Liver (tissue), 8 donors: ENCODE measurements at regions not wholly inside any gene's neighbourhood (a gene's known extent, or its start where the extent isn't known, plus 50 kb on each side); places are given as distances from the start of the nearest gene placed in this dataset.

Experiments
- DNase-seq: peaks from one replicate; pipeline ENCODE4 v3.0.0-alpha.2; 2017; ENCODE audit warnings: low spot score
- H3K27ac ChIP-seq, 2 donors: one replicate each; pipeline ENCODE4 v1.7.0; 2013; ENCODE audit warnings: inconsistent platforms in 2 of 2, low read length in 2 of 2, control low read depth in 1 of 2, low read depth in 1 of 2, mild to moderate bottlenecking in 1 of 2
- H3K27me3 ChIP-seq, 4 donors: one replicate each; pipeline versions ENCODE4 v1.6.1 to v1.7.0; 2013; ENCODE audit warnings: low read length in 3 of 4, inconsistent platforms in 1 of 4, mild to moderate bottlenecking in 1 of 4, moderate library complexity in 1 of 4; ENCODE audit not compliant: control insufficient read depth in 4 of 4, insufficient read depth in 4 of 4
- H3K36me3 ChIP-seq, 4 donors: one replicate each; pipeline versions ENCODE4 v1.6.1 to v1.7.0; 2013; ENCODE audit warnings: low read length in 3 of 4, mild to moderate bottlenecking in 3 of 4, low read depth in 1 of 4, moderate library complexity in 1 of 4; ENCODE audit not compliant: control insufficient read depth in 4 of 4, insufficient read depth in 3 of 4
- H3K4me1 ChIP-seq, 4 donors: one replicate each; pipeline versions ENCODE4 v1.6.1 to v1.7.0; 2013; ENCODE audit warnings: low read length in 3 of 4, mild to moderate bottlenecking in 3 of 4, moderate library complexity in 1 of 4; ENCODE audit not compliant: control insufficient read depth in 4 of 4, insufficient read depth in 4 of 4
- H3K4me3 ChIP-seq, 3 donors: one replicate each; pipeline versions ENCODE4 v1.6.1 to v1.7.0; 2013; ENCODE audit warnings: low read length in 3 of 3, control low read depth in 1 of 3, low read depth in 1 of 3, mild to moderate bottlenecking in 1 of 3
- H3K9ac ChIP-seq, 2 donors: one replicate each; pipeline ENCODE4 v1.7.0; 2013; ENCODE audit warnings: low read length in 2 of 2, mild to moderate bottlenecking in 2 of 2, moderate library complexity in 2 of 2, control low read depth in 1 of 2, low read depth in 1 of 2
- H3K9me3 ChIP-seq, 4 donors: one replicate each; pipeline versions ENCODE4 v1.6.1 to v1.7.0; 2013; ENCODE audit warnings: low read length in 3 of 4; ENCODE audit not compliant: control insufficient read depth in 4 of 4
- CTCF ChIP-seq: fragments of 150-350 bp; IDR thresholded peaks from 2 replicates; pipeline ENCODE4 v1.5.1; 2017; ENCODE audit warnings: improper control_type of control experiment, low read depth, low read length; ENCODE audit not compliant: missing input control
- EGR1 ChIP-seq, 2 donors: IDR thresholded peaks; 2 replicates each; pipeline ENCODE4 v1.6.1; 2016 to 2018; ENCODE audit warnings: antibody characterized with exemption in 2 of 2, low read depth in 2 of 2
- FOXA1 ChIP-seq: IDR thresholded peaks from 2 replicates; pipeline ENCODE4 v1.6.1; 2016; ENCODE audit warnings: antibody characterized with exemption
- FOXA2 ChIP-seq: IDR thresholded peaks from 2 replicates; pipeline ENCODE4 v1.6.1; 2016; ENCODE audit warnings: antibody characterized with exemption
- GABPA ChIP-seq, 2 donors: IDR thresholded peaks in 1 of 2; conservative IDR thresholded peaks in 1 of 2; 2 replicates each; pipeline ENCODE4 v1.6.1; 2016; ENCODE audit warnings: antibody characterized with exemption in 2 of 2, mild to moderate bottlenecking in 1 of 2, moderate library complexity in 1 of 2
- HNF4A ChIP-seq, 2 donors: conservative IDR thresholded peaks; 2 replicates each; pipeline ENCODE4 v1.6.1; 2016; ENCODE audit warnings: antibody characterized with exemption in 2 of 2, mild to moderate bottlenecking in 2 of 2
- HNF4G ChIP-seq: IDR thresholded peaks from 2 replicates; pipeline ENCODE4 v1.6.1; 2016; ENCODE audit warnings: antibody characterized with exemption
- JUND ChIP-seq, 2 donors: IDR thresholded peaks; 2 replicates each; pipeline ENCODE4 v1.6.1; 2016; ENCODE audit warnings: antibody characterized with exemption in 2 of 2
- MAX ChIP-seq: IDR thresholded peaks from 2 replicates; pipeline ENCODE4 v1.6.1; 2016; ENCODE audit warnings: antibody characterized with exemption
- NR2F2 ChIP-seq: IDR thresholded peaks from 2 replicates; pipeline ENCODE4 v1.6.1; 2016; ENCODE audit warnings: antibody characterized with exemption
- RAD21 ChIP-seq, 2 donors: IDR thresholded peaks; 2 replicates each; pipeline ENCODE4 v1.6.1; 2016; ENCODE audit warnings: antibody characterized with exemption in 2 of 2, mild to moderate bottlenecking in 2 of 2
- REST ChIP-seq: IDR thresholded peaks from 2 replicates; pipeline ENCODE4 v1.6.1; 2016; ENCODE audit warnings: antibody characterized with exemption, mild to moderate bottlenecking
- RXRA ChIP-seq, 2 donors: IDR thresholded peaks; 2 replicates each; pipeline ENCODE4 v1.6.1; 2017 to 2018; ENCODE audit warnings: antibody characterized with exemption in 2 of 2, mild to moderate bottlenecking in 1 of 2
- SP1 ChIP-seq: IDR thresholded peaks from 2 replicates; pipeline ENCODE4 v1.6.1; 2018; ENCODE audit warnings: antibody characterized with exemption, mild to moderate bottlenecking
- TAF1 ChIP-seq: conservative IDR thresholded peaks from 2 replicates; pipeline ENCODE4 v1.6.1; 2016; ENCODE audit warnings: antibody characterized with exemption, mild to moderate bottlenecking
- YY1 ChIP-seq: IDR thresholded peaks from 2 replicates; pipeline ENCODE4 v1.6.1; 2016; ENCODE audit warnings: antibody characterized with exemption, mild to moderate bottlenecking
- ZBTB33 ChIP-seq: IDR thresholded peaks from 2 replicates; pipeline ENCODE4 v1.6.1; 2016; ENCODE audit warnings: antibody characterized with exemption
- WGBS: extraction: QIAGEN DNeasy Blood & Tissue Kit; methylation state at CpG from one replicate; pipeline ENCODE4 v1.1.7; 2013; 5-methylcytosine and 5-hydroxymethylcytosine counted together
- TF ChIP-seq, protein P1 (sequence below): IDR thresholded peaks from 2 replicates; pipeline ENCODE4 v1.6.1; 2016; ENCODE audit warnings: antibody characterized with exemption
- donor health status: healthy.
- donor health status: healthy.
- donor health status: healthy.
- donor health status: healthy.
- donor health status: healthy.

GRCh38 chr6:4717124-4717523 lies 59.1 kb upstream of the CDYL start:
- Histone ChIP-seq H3K9ac (no peak overlapping the region), H3K36me3 (no peaks in the 10 kb centered on the region), H3K4me3 (no peak overlapping the region), H3K27ac (no peak overlapping the region), H3K9me3 (no peaks in the 10 kb centered on the region), H3K4me1 (no peaks in the 10 kb centered on the region), H3K27me3 (peaks cover 0 to 3% (median 0%) of the 10 kb centered on the region in 4 donors)
- 83% methylated on average over 4 of the region's 4 CpGs for WGBS
- no peak for DNase-seq
- no peak for TF ChIP-seq GABPA (IDR thresholded peaks at IDR 0.05 in 1 of 2, conservative IDR thresholded peaks at IDR 0.05 in 1 of 2)
- TF ChIP-seq FOXA1 = no peak
- TF ChIP-seq YY1 = no peak
- TF ChIP-seq HNF4A (conservative IDR thresholded peaks at IDR 0.05) = no peak

DNA sequence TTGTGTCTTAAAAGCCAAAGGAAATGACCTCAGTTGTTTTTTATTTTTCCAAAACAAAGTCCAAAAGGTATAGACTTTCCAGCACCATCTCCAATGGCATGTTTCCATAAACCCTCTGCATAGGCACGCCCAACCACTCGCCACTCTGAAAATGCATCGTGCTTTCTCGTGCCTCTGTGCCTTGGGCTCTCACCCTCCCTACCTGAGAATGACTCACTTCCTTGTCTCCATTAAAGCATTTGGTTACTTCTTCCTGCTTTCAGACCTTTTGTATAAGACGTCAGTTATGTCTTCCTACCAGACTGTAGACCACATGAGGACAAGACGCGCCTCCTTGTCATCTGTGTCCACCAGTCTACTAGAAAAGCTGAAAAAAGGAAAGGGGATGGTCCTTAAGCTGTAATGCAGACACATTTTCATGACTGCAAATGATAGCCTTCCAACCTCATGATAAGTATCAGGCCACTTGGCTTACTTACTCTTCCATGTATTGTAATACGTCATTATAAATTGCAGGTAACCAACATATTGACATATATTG lies 61.2 kb upstream of the CDYL start:
- H3K27ac ChIP-seq = no peak overlapping the region
- no peaks in the 10 kb centered on the region for H3K4me1 ChIP-seq
- H3K9me3 ChIP-seq = no peaks in the 10 kb centered on the region
- H3K27me3 ChIP-seq = peaks cover 0 to 3% (median 0%) of the 10 kb centered on the region in 4 donors
- H3K36me3 ChIP-seq = no peaks in the 10 kb centered on the region
- H3K9ac ChIP-seq = no peak overlapping the region
- DNase-seq = no peak
- WGBS = 87% methylated on average over 8 of the region's 8 CpGs
- H3K4me3 ChIP-seq = no peak overlapping the region
- TF ChIP-seq RXRA (IDR thresholded peaks at IDR 0.05) = no peak
- TF ChIP-seq TAF1 = no peak
- TF ChIP-seq, protein P1, sequence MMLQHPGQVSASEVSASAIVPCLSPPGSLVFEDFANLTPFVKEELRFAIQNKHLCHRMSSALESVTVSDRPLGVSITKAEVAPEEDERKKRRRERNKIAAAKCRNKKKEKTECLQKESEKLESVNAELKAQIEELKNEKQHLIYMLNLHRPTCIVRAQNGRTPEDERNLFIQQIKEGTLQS = no peak
- no peak for TF ChIP-seq EGR1 (IDR thresholded peaks at IDR 0.05; ENCODE audit: low read depth in 2 of 2)
- no peak for TF ChIP-seq CTCF
- TF ChIP-seq GABPA (IDR thresholded peaks at IDR 0.05 in 1 of 2, conservative IDR thresholded peaks at IDR 0.05 in 1 of 2) = no peak
- no peak for TF ChIP-seq MAX
- TF ChIP-seq FOXA2 = no peak
- TF ChIP-seq JUND (IDR thresholded peaks at IDR 0.05) = no peak
- TF ChIP-seq FOXA1 = no peak
- TF ChIP-seq SP1 = no peak
- no peak for TF ChIP-seq HNF4G
- no peak for TF ChIP-seq NR2F2
- no peak for TF ChIP-seq HNF4A (conservative IDR thresholded peaks at IDR 0.05)
- no peak for TF ChIP-seq RAD21 (IDR thresholded peaks at IDR 0.05)

DNA sequence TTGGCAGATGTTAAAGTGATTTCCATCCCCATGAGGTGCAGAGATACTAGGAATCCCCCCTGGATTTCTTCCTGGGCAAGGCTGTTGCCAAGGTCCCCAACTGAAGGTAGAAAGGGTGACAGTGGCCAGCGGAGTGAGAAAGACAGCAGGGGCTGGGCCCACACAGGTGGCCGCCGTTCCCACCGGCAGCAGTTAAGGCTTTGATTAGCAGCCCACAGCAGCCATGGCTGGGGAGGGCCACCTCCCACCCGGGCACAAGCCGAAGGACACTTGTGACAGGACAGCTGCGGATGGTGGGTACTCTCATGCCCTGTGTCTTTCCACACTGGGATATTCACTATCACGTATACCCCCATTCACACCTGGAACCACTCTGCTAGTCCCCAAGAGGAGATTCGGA lies 63.9 kb upstream of the CDYL start:
- H3K4me3 ChIP-seq = no peak overlapping the region
- H3K9me3 ChIP-seq = no peaks in the 10 kb centered on the region
- H3K4me1 ChIP-seq = no peaks in the 10 kb centered on the region
- H3K27me3 ChIP-seq = no peaks in the 10 kb centered on the region
- WGBS = 91% methylated on average over 9 of the region's 9 CpGs
- DNase-seq = no peak
- H3K9ac ChIP-seq = no peak overlapping the region
- no peaks in the 10 kb centered on the region for H3K36me3 ChIP-seq
- H3K27ac ChIP-seq = no peak overlapping the region
- no peak for TF ChIP-seq JUND (IDR thresholded peaks at IDR 0.05)
- TF ChIP-seq YY1 = no peak
- no peak for TF ChIP-seq MAX
- TF ChIP-seq EGR1 (IDR thresholded peaks at IDR 0.05; ENCODE audit: low read depth in 2 of 2) = no peak
- no peak for TF ChIP-seq HNF4A (conservative IDR thresholded peaks at IDR 0.05)
- no peak for TF ChIP-seq ZBTB33
- TF ChIP-seq FOXA2 = no peak
- no peak for TF ChIP-seq GABPA (IDR thresholded peaks at IDR 0.05 in 1 of 2, conservative IDR thresholded peaks at IDR 0.05 in 1 of 2)
- no peak for TF ChIP-seq HNF4G
- no peak for TF ChIP-seq RXRA (IDR thresholded peaks at IDR 0.05)
- no peak for TF ChIP-seq RAD21 (IDR thresholded peaks at IDR 0.05)
- no peak for TF ChIP-seq SP1
- TF ChIP-seq, protein P1 = no peak
- no peak for TF ChIP-seq REST
- TF ChIP-seq TAF1 = no peak
- no peak for TF ChIP-seq NR2F2
